Epithelial cell of esophagus (primary cell): ENCODE measurements at regions not wholly inside any gene's neighbourhood (a gene's known extent, or its start where the extent isn't known, plus 50 kb on each side); places are given as distances from the start of the nearest gene placed in this dataset.

Experiments used
- DNase-seq: peaks from one replicate; pipeline ENCODE4 v3.0.0; 2010; ENCODE audit warnings: low read depth
- H3K4me3 ChIP-seq: 2 replicates; pipeline ENCODE4 v1.5.1; 2011; ENCODE audit warnings: mild to moderate bottlenecking, low read length, control low read depth
- CTCF ChIP-seq: IDR thresholded peaks from 2 replicates; pipeline ENCODE4 v1.5.1; 2011; ENCODE audit warnings: low read depth, mild to moderate bottlenecking, low read length, control low read depth, inconsistent platforms; ENCODE audit not compliant: insufficient read depth; ENCODE audit errors: missing control alignments

GRCh38 chr12:105852496-105852895 lies 286.3 kb downstream of the NUAK1 start:
- H3K4me3 ChIP-seq, result no peak overlapping the region
- no peak for TF ChIP-seq CTCF
- DNase-seq, result no peak

- DNase-seq, result no peak
- no peak overlapping the region for H3K4me3 ChIP-seq
- TF ChIP-seq CTCF, result no peak
Measured at GRCh38 chr12:105852951-105853350, 285.8 kb downstream of the NUAK1 start.

GRCh38 chr12:105854071-105854470 lies 284.7 kb downstream of the NUAK1 start:
- H3K4me3 ChIP-seq, result no peak overlapping the region
- DNase-seq, result no peak
- TF ChIP-seq CTCF, result no peak

GRCh38 chr12:105855361-105856047 lies 283.2 kb downstream of the NUAK1 start:
- no peak for TF ChIP-seq CTCF
- DNase-seq, result no peak
- no peak overlapping the region for H3K4me3 ChIP-seq

- TF ChIP-seq CTCF, result no peak
- no peak for DNase-seq
Measured at GRCh38 chr12:105856048-105856405, 282.7 kb downstream of the NUAK1 start.

GRCh38 chr12:105858981-105859710 lies 279.6 kb downstream of the NUAK1 start:
- no peak for DNase-seq
- no peak overlapping the region for H3K4me3 ChIP-seq
- TF ChIP-seq CTCF, result no peak

More at GRCh38 chr12:105856048-105856405, 282.7 kb downstream of the NUAK1 start:
- H3K4me3 ChIP-seq, result no peak overlapping the region

GRCh38 chr12:105860561-105861207 lies 278.1 kb downstream of the NUAK1 start:
- no peak overlapping the region for H3K4me3 ChIP-seq
- DNase-seq, result peak; percentile 24
- no peak for TF ChIP-seq CTCF
